ENCODE measurements at regions not wholly inside any gene's neighbourhood (a gene's known extent, or its start where the extent isn't known, plus 50 kb on each side); places are given as distances from the start of the nearest gene placed in this dataset.

- TF ChIP-seq SUZ12 (IDR thresholded peaks at IDR 0.05; ENCODE audit: extremely low read depth, insufficient read depth, insufficient read length) (no peak), YY1 (IDR thresholded peaks at IDR 0.05; ENCODE audit: insufficient read depth, insufficient read length) (no peak)
Measured at GRCh38 chr1:79362470-79362869, 355.9 kb upstream of the ADGRL4 start.
